ENCODE measurements at regions not wholly inside any gene's neighbourhood (a gene's known extent, or its start where the extent isn't known, plus 50 kb on each side); places are given as distances from the start of the nearest gene placed in this dataset.
"Not testable (repeated sequence)": the region's sequence is repeated elsewhere in the genome, so short reads cannot be mapped to it uniquely, and the experiment has no call there.

DNA sequence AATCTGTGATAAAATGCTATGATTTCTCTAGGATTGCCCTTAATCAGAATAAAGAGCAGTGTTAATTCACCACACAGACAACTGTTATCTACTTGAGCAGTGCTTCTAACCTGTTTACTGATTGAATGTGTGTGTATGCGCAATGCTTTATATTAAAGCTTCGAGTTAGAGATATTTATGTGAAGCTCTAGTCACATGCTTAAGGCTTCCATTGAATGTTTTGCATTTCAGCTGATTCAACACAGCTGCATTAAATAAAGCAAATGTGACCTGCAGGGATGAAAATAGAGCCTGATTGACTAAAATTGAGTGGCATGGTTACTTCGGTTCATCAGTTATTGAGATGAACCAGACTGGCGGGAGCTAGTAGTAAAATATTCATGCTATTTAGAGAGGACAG lies 395.3 kb downstream of the JRKL start:
- no peak for DNase-seq

DNA sequence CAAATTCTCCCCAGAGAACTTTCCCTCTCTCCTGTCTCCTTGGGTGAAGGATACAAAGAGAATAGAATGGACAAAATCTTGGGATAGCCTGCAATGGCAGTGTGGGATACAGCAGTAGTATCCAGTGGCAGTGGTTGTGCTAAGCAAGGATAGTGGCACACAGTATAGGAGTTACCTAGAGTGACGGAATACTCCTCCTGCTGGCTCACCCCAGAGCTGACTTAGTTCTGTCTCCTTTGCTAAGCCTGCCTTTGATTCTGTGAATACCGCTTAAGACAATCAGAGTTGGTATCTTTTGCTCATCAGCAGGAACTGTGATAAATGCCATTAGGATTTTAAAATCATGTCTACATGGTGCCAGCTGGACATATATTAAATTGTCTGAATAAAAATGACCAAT lies 404.3 kb downstream of the JRKL start:
- no peak for DNase-seq

DNA sequence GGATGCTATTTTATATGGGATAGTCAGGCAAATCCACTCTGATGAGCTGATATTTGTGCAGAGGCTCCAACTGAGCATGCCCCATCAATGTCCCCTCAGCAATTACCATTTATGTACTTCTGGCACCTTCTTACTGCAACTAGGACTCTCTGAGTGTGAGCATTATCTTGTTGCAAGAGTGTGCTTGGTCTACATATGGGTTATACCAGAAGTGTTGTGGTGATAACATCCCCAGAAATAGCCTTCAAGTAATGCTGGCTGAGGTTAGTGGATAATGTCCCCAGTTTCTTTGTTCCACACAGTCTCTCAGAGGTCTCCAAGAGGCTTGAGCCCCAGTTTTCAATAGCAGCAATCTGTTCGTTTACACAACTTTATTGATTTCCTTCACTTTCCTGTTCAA lies 408.6 kb downstream of the JRKL start:
- no peak for DNase-seq

DNA sequence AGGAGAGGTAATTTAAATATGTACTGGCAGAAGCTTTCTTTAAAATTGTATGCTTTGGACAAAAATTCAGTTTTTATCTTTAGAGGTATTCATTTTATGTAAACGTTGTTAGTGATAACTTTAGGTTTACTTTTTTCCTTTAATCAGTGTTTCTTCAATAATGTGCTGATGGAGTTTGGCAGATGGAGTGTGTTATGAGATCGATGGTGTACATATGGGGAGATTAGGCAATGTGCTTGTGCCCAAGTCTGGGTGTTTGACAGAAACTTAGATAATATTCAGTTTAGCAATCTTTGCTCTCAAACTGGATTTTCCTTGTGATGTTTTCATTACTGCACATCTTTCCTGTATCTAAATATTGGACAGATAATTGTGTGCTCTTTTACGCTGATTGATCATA lies 425.4 kb downstream of the JRKL start:
- no peak for DNase-seq

DNA sequence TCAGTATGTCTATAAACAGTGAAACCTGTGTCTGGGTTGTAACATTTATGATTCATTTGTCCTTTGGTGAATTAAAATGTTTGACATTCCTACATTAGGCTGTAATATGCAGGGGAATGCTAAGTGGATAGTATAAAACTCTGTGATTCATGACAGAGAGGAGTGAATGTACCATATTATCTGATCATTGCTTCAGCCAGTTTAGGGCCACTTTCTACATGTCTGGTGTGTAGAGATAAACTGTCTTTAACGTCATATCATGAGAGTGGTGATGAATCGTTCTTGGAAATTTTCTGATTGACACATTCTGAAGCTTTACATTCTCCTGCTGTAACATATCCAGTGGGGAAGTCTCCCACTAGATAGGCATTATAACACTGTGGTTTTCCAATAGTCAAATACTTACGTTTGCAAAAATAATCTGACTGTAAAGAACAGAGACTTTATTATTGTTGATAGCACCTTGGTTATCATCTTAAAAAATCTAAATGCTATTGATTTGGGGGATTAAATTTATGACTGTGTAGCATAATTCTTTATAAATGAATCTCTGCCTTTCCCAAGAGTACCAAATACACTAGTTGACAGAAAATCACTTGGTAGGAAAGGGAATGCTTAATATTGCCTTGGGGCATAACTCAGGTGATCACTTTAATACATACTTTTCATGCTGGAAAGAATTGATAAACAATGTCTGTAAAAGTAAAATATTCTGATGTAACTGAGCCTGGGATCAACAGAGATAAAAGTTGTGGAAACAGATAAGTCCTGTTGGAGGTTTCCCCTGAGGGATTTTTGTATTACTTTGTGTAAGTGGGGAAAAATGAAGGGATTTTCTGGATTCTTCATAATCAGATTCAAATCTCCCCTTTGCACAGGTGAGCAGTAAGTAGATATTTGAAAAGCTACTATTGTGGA lies 427.9 kb downstream of the JRKL start:
- no peak for DNase-seq

DNA sequence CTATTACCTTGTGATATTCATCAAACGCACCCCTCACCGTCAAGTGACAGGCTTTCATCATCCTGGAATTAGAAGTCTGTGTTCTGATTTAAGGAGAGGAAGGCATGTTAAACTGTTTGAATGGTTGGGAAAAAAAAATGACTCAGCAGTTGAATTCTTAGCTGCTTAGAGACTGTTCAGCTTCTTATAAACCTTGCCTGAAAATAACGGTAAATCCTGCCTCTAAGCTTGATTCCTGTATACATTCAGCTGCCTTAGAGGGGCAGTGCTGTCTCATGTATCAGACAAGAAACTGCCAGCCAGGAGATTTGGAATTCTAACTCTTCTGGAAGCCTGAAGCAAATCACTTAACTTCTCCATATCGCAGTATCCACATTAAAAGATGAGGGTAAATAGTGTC lies 437.4 kb downstream of the JRKL start:
- DNase-seq, result peak; percentile 53

DNA sequence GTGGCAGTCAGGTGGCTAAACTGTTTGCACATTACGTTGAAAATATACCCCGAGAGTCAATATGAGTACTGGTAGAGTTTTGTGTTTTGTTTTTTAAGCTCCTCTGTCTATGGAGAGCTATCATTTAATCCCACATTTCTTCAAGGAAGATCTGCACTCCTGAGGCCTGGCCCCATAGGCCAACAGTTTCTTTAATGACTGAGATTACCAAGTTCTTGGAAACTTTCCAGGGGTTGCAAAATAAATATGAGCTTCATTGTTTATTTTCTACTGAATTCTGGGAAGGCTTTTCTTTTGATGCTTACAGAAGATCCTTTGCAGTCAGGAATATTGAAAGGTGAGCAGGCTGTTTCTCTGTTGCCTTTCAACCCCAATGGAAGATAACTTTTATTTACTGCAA lies 452.0 kb downstream of the JRKL start:
- no peak for DNase-seq

DNA sequence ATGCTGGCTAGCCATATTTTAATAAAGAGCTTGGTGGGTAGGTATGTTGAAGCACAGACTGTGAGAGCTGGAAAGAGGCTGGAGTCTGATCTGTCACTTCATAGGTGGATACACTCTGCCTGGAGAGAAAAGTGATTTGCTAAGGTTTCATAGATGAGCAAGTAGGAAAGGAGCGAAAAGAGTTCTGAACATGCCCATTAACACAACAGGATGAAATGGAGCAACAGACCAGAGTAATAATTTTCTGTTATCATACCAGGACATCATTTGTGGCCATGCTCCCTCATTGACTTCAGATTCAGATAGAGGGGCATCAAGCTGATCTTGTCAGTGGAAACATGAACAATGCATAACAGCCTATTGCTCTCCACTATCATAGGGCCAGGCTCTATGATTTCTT lies 452.9 kb downstream of the JRKL start:
- no peak for DNase-seq

DNA sequence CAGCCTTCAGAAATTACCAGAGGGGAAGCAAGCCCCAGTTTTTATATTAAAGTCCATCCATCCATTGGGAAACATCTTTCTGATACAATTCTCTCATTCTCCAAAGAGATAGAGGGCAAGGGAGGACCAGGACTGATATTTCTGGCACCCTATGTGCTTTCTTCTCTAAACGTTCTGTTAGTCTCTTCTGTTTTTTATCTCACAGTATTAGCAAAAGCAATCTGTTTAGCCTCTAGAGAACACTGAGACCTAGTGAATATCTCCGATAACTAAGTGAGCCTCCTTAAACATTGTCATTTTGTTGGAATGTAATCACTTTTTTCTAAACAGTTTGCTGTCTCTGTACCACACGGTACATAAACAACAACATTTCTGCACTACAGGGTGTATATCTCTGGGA lies 464.6 kb downstream of the JRKL start:
- no peak for DNase-seq

DNA sequence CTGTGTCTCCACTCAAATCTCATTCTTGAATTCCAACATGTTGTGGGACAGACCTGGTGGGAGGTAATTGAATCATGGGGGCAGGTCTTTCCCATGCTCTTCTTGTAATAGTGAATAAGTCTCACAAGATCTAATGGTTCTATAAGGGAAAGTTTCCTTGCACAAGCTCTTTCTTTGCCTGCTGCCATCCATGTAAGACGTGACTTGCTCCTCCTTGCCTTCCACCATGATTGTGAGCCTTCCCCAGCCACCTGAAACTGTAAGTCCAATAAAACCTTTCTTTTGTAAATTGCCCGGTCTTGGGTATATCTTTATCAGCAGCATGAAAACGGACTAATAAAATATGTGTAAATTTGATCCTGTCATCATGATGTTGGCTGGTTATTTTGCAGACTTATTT lies 471.9 kb downstream of the JRKL start:
- DNase-seq, result not testable (repeated sequence)

DNA sequence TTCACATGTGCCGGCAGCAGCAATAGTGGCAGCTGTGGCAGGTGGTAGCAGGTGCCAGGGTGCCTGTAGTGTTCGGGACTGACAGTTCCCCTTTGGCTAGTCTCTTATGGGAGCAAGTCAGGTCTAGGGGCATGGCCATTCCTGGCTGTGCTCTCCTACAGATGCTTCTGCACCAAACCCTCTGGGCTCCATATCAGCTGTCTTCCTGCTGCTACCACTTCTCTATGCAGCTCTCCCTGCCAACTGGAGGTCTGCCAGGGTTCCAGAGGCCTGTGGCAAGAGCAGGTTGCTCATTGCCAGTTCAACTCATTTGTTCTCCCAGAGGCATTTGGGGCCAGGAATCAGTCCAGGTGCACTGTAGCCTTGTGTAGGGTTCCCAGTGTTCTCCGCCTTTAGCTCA lies 473.7 kb downstream of the JRKL start:
- no peak for DNase-seq

DNA sequence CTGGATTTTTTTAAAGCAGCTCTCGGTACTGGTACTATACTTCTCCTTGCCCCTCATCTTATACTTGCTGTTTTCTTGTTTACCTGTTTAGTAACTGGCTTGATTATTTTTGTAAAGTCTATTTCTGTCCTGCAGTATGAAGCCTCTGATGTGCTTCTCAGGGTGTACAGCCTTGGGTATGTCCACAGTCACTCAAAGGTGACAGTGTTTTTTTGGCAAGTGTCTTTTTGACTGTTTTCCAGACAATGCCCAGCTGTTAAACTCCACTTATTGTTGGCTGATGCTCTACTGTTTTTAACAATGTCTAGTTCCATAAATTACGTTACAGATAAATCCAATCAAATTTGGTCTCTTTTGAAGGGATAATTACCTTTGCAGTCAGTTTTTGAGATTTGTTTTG lies 475.2 kb downstream of the JRKL start:
- DNase-seq, result no peak

DNA sequence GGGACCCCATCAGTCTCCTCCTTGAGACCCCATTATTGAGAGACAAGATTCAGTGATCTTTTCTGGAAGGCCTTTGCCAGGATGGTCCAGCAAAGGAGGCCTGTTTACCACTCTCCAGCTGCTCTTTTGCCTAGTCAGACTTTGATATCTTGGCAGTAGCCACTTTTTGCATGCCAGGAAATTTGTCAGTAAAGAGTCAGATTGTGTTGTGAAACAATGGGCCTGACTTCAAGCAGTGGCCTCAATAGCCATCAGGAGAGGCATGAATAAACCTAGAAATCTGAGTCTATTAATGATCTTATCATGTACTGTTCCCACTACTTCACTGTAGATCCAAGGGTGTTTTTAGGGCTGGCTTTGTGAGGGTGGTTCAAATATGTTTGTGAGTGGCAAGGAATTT lies 479.4 kb downstream of the JRKL start:
- no peak for DNase-seq

DNA sequence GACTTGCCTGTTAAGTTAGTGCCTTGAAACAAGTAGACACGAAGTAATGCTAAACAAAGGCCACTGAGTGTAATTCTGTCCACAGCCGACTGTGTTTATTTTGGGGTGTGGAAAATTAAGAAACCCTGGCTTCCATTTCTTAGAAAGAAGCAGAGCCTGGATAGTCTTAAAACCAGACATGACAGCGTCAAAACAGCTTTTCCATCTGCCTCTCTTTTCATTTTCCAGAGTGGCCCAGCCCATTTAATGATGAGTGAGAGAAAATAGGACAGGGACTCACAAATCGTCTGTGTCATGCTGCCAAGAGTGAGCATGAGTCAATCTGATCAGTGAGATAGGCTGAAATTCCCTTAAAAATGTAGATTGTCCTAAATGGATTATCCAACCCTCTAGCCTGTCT lies 485.9 kb downstream of the JRKL start:
- peak; percentile 2 for DNase-seq

DNA sequence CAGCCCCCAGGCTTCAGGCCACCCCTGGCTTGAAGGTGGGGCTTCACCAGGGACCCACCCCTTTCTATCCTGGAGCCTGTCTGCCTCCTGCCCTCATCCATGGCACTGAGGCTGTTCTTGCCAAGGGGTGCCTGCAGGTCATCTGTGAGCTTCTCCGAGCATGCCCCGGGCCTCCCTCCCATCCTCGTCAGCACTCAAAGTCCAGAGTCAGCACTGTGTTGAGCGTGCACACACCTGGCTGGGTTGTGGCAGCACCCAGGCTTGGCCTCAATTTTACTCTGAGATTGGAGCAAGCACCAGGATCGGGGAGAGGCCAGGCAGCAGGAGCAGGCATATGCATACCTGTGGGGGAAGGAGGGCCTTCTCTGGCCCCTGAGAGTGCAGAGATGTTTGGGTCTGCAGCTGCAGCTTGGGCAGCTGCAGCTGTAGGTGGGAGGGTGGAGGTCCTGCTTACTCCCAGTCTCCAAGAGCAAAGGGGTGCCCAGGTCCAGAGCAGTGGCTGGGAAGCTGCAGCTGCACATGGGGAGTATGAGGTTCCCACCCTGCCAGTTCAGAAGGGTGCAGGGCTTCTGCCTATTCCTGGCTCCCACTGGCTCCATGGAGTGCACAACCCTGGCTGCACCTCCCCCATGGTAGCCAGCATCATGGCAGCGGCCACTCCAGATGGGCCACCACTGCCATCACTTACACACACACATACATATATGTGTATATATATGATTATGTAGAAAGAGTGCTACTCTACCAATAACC lies 488.7 kb downstream of the JRKL start:
- DNase-seq, result no peak

DNA sequence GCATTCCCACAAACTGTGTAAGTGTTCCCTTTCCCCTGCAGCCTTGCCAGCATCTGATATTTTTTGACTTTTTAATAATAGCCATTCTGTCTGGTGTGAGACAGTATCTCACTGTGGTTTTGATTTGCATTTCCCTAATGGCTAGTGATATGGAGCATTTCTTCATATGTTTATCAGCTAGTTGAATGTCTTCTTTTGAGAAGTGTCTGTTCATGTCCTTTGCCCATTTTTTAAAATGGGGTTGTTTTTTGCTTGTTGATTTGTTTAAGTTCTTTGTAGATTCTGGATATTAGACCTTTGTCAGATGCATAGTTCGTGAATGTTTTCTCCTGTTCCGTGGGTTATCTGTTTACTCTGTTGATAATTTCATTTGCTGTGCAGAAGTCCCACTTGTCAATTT lies 492.8 kb downstream of the JRKL start:
- not testable (repeated sequence) for DNase-seq

DNA sequence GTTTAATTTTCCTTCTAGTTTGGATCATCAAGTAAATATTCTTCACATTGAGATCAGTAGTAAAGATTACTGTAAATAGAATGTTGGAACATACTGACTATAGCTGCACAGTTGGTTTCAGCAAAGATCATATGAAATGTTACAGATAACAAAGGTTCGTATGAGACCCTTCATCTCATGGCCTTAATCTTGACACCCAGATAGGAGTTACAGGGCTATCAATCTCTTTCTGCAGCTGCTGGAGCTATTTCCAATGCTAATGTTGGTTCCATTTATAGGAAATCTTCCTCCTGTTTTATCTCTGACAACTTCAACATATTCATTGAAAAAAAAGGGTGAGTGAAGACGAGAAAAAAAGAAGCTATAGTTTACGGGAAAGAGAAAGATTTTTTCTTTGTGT lies 495.6 kb downstream of the JRKL start:
- DNase-seq, result no peak

DNA sequence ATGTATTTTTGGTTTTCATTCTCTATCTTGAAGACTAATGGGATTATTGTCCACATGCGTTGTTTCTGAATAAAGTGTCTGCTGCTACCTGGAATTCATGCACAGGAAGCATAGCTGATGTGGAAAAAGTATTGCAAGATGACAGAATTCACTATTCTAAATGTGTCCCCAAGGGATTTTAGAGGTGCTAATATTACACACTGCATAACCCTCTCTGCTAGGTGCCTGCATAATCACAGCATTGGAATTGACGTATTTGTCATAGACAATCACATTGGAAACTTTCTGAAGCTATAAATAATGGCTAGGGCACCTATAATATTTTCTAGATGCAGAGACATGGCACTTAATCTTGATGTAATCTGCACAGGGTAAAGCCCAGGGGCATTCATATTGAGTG lies 496.1 kb downstream of the JRKL start:
- DNase-seq, result no peak

DNA sequence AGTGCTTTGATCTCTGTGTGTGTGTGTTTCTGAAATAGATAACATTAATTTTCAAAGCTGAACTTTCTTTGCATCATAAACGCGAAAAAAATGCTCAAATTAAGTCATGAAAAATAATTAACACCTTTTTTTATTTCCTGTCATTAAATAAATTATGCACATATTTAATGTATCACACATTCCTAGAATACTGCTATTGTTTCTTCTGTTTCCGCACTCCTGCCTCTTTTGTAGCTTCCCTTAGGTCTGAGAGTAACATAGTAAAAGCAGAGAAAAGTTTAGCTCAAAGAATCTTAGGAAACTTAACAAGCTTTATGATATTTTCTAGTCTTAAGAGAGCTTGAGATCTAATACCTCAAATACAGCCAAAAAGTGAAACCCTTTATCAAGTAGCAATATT lies 504.2 kb downstream of the JRKL start:
- DNase-seq, result no peak

DNA sequence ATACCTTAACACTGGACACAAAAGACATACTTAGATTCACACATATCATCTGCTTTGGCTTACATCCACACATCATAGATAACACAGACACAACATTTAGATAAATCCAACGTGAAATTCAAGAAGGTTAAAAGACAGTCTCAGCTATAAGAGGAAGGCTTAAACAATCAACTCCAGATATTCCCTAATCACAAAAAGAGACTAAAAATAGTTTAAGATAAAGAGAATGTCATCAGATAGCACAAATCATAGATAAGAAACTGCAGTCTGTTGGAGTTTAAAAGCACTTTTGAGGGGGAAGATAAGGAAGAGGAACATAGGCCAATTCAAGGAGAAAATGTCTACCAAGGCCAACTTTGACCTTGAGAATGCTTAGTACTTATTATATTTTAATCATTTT lies 504.8 kb downstream of the JRKL start:
- DNase-seq, result no peak

DNA sequence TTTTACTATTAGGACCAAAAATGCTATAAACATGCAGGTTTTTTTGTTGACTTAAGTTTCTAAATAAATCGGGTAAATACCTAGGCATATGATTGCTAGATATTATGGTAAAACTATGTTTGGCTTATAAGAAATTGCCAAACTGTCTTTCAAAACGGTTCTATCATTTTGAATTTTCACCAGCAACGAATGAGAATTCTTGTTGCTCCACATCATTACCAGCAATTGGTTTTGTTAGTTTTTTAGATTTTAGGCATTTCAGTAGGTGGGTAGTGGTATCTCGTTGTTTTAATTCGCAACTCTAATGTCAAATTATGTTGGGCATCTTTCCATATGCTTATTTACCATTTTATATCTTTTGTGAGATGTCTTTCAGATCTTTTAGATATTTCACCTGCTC lies 510.2 kb downstream of the JRKL start:
- no peak for DNase-seq

DNA sequence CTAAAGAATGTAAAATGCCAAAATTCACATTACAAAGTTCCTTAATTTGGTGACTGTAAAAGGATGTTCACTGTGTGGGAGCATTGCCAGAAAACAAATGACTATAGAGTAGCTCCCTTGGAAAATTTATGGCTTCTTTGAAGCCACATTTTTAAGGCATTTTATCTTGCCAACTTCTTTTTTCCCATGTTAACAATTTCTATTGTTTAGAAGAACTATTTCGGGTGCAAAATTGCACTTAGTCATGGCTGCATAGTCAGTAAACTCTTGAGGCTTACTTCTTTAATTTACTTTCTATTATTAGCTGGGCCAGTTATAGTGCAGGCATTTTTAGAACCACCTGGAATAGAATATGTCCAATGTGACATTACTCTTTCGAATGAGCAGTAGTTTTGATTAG lies 515.3 kb downstream of the JRKL start:
- no peak for DNase-seq

DNA sequence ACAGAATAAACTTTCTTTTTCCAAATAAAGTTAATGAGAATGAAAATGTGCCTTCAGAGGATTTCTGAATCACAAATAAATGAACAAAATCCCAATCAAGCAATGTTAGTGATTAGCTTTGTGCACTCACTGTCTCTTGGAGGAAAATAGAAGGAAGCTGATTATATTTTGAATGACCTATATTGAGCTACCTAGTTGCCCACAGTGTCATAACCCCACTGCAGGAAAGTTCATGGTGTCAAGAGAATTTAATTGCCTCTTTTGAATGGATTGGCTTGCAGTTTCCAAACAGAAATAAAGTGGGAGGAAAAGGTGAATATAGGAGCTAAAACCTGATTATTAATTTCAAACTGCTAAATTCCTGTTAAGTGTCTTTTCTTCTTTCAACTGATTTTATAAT lies 515.9 kb downstream of the JRKL start:
- DNase-seq, result peak; percentile 26

DNA sequence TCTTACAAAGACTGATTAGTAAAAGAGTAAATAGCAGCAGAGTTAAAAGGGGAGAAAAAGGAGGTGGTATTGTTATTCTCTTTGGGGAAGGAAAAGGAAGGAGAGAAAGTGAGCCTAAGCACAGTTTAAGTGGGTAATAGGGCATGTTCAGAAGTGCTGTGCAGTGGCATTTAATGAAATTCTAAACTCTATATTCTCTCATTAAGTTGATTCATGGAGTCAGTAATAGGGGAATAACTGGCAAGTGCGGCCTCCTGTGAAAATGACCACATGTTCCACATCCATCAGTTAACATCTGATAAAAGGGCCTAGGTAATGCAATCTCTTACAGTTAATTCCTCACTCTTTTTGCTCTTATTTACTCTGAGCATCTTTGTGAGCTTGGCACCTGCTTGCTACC lies 516.7 kb downstream of the JRKL start:
- peak; percentile 10 for DNase-seq
